Skin of body (tissue), 2 donors: ENCODE measurements at regions not wholly inside any gene's neighbourhood (a gene's known extent, or its start where the extent isn't known, plus 50 kb on each side); places are given as distances from the start of the nearest gene placed in this dataset. TPM values are rescaled to one million over a fixed set of nuclear protein-coding genes. Genes with fewer than 3 reads are reported as not detected.

Experiments used
- DNase-seq: peaks from one replicate; lab custom pipeline; 2025; lab: John Stamatoyannopoulos, UW
- small RNA-seq: library from RNA; depleted of rRNA; stranded (forward); fragments of <200 nt; gene quantifications from one replicate; pipeline ENCODE3, GENCODE V24; 2014; ENCODE audit warnings: low replicate concordance

GRCh38 chr15:75131269-75131643 lies 70.4 kb upstream of the C15orf39 start:
- DNase-seq = no peak

- no peak for DNase-seq
Measured at GRCh38 chr15:75134748-75135147, 66.9 kb upstream of the C15orf39 start.

GRCh38 chr15:75136118-75136517 lies 65.6 kb upstream of the C15orf39 start:
- no peak for DNase-seq

- no peak for DNase-seq
Measured at GRCh38 chr15:75136758-75137157, 64.9 kb upstream of the C15orf39 start.

GRCh38 chr15:75138016-75138999 lies 63.4 kb upstream of the C15orf39 start:
- DNase-seq = peak; percentile 20

GRCh38 chr15:75140080-75140879 lies 61.4 kb upstream of the C15orf39 start:
- DNase-seq = no peak

- no peak for DNase-seq
Measured at GRCh38 chr15:75142499-75142898, 59.2 kb upstream of the C15orf39 start.

GRCh38 chr15:75143738-75144334 lies 57.8 kb upstream of the C15orf39 start:
- DNase-seq = no peak

GRCh38 chr15:75145027-75145841 lies 56.4 kb upstream of the C15orf39 start:
- no peak for DNase-seq

GRCh38 chr15:75148280-75148679 lies 53.4 kb upstream of the C15orf39 start:
- DNase-seq = no peak

GRCh38 chr15:75149867-75150709 lies 51.6 kb upstream of the C15orf39 start:
- DNase-seq = no peak

- no peak for DNase-seq
Measured at GRCh38 chr15:75151214-75152128, 50.2 kb upstream of the C15orf39 start.

Small RNA genes in the stretch of these regions (small RNA-seq; reads per million reads assigned to genes)
- gene RF00017 (not detected), gene RF00601 (not detected)
